Vagina (tissue), 2 donors: ENCODE measurements at regions not wholly inside any gene's neighbourhood (a gene's known extent, or its start where the extent isn't known, plus 50 kb on each side); places are given as distances from the start of the nearest gene placed in this dataset.

ENCODE experiments used
- DNase-seq, 2 donors: peaks; one replicate each; pipeline ENCODE4 v3.0.0-alpha.2; 2017; ENCODE audit errors: extremely low spot score in 2 of 2
- H3K27ac ChIP-seq: fragments of 200-600 bp; sonication (generic); one replicate; pipeline ENCODE4 v1.5.1; 2019
- H3K27me3 ChIP-seq: fragments of 200-600 bp; sonication (generic); one replicate; pipeline ENCODE4 v1.5.1; 2019
- H3K36me3 ChIP-seq, 2 donors: fragments of 200-600 bp; sonication (generic); one replicate each; pipeline ENCODE4 v1.5.1; 2017 to 2019
- H3K4me1 ChIP-seq: fragments of 200-600 bp; sonication (generic); one replicate; pipeline ENCODE4 v1.5.1; 2019
- H3K4me3 ChIP-seq, 2 donors: fragments of 200-600 bp; sonication (generic); 1 replicate in 1 of 2; 2 replicates in 1 of 2; pipeline ENCODE4 v1.5.1; 2016 to 2019
- H3K9me3 ChIP-seq: fragments of 200-600 bp; sonication (generic); one replicate; pipeline ENCODE4 v1.5.1; 2019
- POLR2A ChIP-seq, 2 donors: fragments of 450-650 bp; IDR thresholded peaks; one replicate each; pipeline ENCODE4 v1.6.1; 2017; ENCODE audit warnings: antibody characterized with exemption in 2 of 2, mild to moderate bottlenecking in 2 of 2, moderate library complexity in 2 of 2
- POLR2AphosphoS5 ChIP-seq, 2 donors: sonication (generic); formaldehyde crosslinking; IDR thresholded peaks; one replicate each; pipeline ENCODE4 v1.9.0; 2017; ENCODE audit warnings: antibody characterized with exemption in 2 of 2, mild to moderate bottlenecking in 2 of 2, low read depth in 1 of 2; ENCODE audit not compliant: insufficient read depth in 1 of 2
- intact Hi-C: fragments of 100-400 bp; cut with DNase I; formaldehyde crosslinking; loops from one replicate; pipeline ENCODE4 v1.15.1; 2023
- TF ChIP-seq, protein P1 (sequence below), 3 experiments: fragments of 450-650 bp in 2 of 3; fragments of 200-600 bp in 1 of 3; sonication (generic) in 1 of 3; IDR thresholded peaks; one replicate each; pipeline ENCODE4 v1.5.1; 2017 to 2019; ENCODE audit warnings: antibody characterized with exemption in 3 of 3, mild to moderate bottlenecking in 2 of 3, moderate library complexity in 2 of 3

DNA sequence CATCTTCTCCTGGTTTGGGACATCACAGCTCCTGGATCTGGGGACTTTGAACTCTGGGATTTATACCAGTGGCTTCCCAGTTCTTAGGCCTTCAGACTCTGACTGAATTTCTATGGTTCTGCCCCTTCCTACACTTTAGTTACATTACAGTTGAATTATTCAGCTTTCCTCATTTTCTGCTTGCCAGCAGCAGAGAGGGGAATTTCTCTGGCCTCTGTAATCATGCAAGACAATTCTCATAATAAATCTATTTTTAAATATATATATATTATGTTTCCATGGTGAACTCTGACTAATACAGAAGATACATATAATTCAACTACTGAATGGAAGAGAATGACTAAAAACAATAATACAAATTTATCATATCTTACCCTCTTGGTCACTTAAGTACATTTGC, 1478.6 kb upstream of the ACVR2A start:
- intact Hi-C loops: no loop called here
- TF ChIP-seq POLR2A (IDR thresholded peaks at IDR 0.05) (no peak), POLR2AphosphoS5 (IDR thresholded peaks at IDR 0.05; ENCODE audit: insufficient read depth in 1 of 2, low read depth in 1 of 2) (no peak)
- TF ChIP-seq, protein P1, sequence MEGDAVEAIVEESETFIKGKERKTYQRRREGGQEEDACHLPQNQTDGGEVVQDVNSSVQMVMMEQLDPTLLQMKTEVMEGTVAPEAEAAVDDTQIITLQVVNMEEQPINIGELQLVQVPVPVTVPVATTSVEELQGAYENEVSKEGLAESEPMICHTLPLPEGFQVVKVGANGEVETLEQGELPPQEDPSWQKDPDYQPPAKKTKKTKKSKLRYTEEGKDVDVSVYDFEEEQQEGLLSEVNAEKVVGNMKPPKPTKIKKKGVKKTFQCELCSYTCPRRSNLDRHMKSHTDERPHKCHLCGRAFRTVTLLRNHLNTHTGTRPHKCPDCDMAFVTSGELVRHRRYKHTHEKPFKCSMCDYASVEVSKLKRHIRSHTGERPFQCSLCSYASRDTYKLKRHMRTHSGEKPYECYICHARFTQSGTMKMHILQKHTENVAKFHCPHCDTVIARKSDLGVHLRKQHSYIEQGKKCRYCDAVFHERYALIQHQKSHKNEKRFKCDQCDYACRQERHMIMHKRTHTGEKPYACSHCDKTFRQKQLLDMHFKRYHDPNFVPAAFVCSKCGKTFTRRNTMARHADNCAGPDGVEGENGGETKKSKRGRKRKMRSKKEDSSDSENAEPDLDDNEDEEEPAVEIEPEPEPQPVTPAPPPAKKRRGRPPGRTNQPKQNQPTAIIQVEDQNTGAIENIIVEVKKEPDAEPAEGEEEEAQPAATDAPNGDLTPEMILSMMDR (IDR thresholded peaks at IDR 0.05): no peak

DNA sequence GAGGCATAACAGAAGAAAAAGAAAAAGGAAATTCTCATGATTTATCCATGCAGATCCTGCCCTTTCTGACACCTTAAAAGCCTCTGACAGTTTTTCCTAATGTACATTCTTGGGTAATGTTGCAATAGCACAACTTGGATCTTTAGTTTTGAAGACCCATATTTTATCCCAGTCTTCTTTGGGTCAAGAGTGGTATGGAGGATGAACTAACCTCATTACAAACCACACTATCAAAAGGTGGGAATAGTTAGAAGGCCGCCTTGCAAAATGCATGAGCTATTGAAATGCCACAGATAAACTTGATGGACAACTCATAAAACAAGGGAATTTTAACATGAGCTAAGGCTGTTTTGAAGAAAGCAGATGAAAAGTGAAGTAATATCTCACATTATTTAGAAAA, 1479.8 kb upstream of the ACVR2A start:
- no peaks in the 10 kb centered on the region for H3K36me3 ChIP-seq
- no peak for DNase-seq
- intact Hi-C loops: no loop called here
- TF ChIP-seq, protein P1 (IDR thresholded peaks at IDR 0.05): no peak
- TF ChIP-seq POLR2A (IDR thresholded peaks at IDR 0.05): no peak
- no peak for TF ChIP-seq POLR2AphosphoS5 (IDR thresholded peaks at IDR 0.05; ENCODE audit: insufficient read depth in 1 of 2, low read depth in 1 of 2)
- no peaks in the 10 kb centered on the region for H3K9me3 ChIP-seq
- H3K27me3 ChIP-seq: no peaks in the 10 kb centered on the region
- no peak overlapping the region for H3K4me3 ChIP-seq
- no peak overlapping the region for H3K27ac ChIP-seq
- H3K4me1 ChIP-seq: no peaks in the 10 kb centered on the region

More for the DNA sequence above, 1478.6 kb upstream of the ACVR2A start:
- Histone ChIP-seq H3K27ac (no peak overlapping the region), H3K4me3 (no peak overlapping the region), H3K9me3 (no peaks in the 10 kb centered on the region), H3K4me1 (no peaks in the 10 kb centered on the region), H3K27me3 (no peaks in the 10 kb centered on the region), H3K36me3 (no peaks in the 10 kb centered on the region)
- no peak for DNase-seq

DNA sequence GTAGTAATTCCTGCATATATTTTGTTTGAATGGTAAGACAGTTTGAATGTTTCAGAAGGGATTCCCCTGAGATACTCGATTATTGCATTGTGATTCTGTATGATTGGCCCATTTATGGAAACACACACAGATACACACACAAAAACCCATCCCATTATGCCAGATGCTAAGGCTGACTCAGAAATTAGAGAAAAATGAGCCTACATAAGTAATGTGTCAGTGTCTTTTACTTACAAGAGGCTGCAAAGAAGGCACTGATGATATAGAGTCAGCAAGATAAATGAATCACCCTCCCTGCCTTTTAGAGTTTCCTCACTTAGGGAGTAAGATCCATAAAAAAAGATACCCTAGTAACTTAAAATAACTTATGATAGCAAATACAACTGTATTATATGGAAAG, 1481.1 kb upstream of the ACVR2A start:
- DNase-seq: no peak
- Histone ChIP-seq H3K27me3 (no peaks in the 10 kb centered on the region), H3K36me3 (no peaks in the 10 kb centered on the region), H3K4me3 (no peak overlapping the region), H3K4me1 (no peaks in the 10 kb centered on the region), H3K27ac (no peak overlapping the region), H3K9me3 (no peaks in the 10 kb centered on the region)
- intact Hi-C loops: no loop called here
- TF ChIP-seq POLR2A (IDR thresholded peaks at IDR 0.05) (no peak), POLR2AphosphoS5 (IDR thresholded peaks at IDR 0.05; ENCODE audit: insufficient read depth in 1 of 2, low read depth in 1 of 2) (no peak)
- TF ChIP-seq, protein P1 (IDR thresholded peaks at IDR 0.05): no peak

DNA sequence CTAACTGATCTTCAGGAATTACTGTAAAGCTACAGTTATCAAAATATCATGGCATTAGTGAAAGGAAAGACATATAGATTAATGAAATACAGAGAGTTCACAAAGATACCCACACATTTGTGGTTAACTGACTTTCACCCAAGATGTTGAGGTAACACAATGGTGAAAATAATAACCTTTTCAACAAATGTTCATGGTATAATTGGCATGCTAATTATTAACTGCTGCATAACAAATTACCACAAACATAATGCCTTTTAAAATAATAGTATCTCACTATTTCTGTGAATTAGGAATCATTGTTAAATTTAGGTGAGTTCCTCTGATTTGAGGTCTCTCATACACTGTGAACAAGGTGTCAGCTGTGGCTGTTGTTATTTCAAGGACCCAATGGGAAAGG, 1493.1 kb upstream of the ACVR2A start:
- TF ChIP-seq POLR2AphosphoS5 (IDR thresholded peaks at IDR 0.05; ENCODE audit: insufficient read depth in 1 of 2, low read depth in 1 of 2) (no peak), POLR2A (IDR thresholded peaks at IDR 0.05) (no peak)
- TF ChIP-seq, protein P1 (IDR thresholded peaks at IDR 0.05): no peak
- no peak overlapping the region for H3K4me3 ChIP-seq
- no peaks in the 10 kb centered on the region for H3K9me3 ChIP-seq
- no peak for DNase-seq
- no peaks in the 10 kb centered on the region for H3K27me3 ChIP-seq
- intact Hi-C loops: no loop called here
- H3K4me1 ChIP-seq: no peaks in the 10 kb centered on the region
- H3K27ac ChIP-seq: no peak overlapping the region
- H3K36me3 ChIP-seq: no peaks in the 10 kb centered on the region

DNA sequence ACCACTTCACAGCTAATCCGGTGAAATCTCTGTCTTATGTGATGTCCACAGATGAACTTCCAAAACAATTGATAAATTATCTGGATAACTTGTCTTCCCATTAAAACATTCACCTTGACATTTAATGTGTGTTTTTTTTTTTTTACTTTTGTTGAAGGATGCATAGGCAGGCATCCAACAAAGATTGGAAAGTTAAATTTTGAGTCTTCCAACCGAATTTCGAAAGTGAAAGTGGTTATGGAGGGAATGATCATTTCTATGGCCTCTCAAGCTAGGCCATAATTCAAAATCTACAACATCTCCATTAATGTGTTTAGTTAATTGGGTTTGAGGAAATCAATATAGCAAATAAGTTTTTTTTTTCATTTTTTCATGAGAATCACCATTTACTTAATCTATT, 1495.5 kb upstream of the ACVR2A start:
- H3K4me3 ChIP-seq: no peak overlapping the region
- no peaks in the 10 kb centered on the region for H3K9me3 ChIP-seq
- no peak for TF ChIP-seq POLR2A (IDR thresholded peaks at IDR 0.05)
- TF ChIP-seq POLR2AphosphoS5 (IDR thresholded peaks at IDR 0.05; ENCODE audit: insufficient read depth in 1 of 2, low read depth in 1 of 2): no peak
- TF ChIP-seq, protein P1 (IDR thresholded peaks at IDR 0.05): no peak
- no peaks in the 10 kb centered on the region for H3K27me3 ChIP-seq
- DNase-seq: no peak
- intact Hi-C loops: no loop called here
- H3K4me1 ChIP-seq: no peaks in the 10 kb centered on the region
- no peak overlapping the region for H3K27ac ChIP-seq
- H3K36me3 ChIP-seq: no peaks in the 10 kb centered on the region
